ENCODE measurements at regions not wholly inside any gene's neighbourhood (a gene's known extent, or its start where the extent isn't known, plus 50 kb on each side); places are given as distances from the start of the nearest gene placed in this dataset.
"Not testable (repeated sequence)": the region's sequence is repeated elsewhere in the genome, so short reads cannot be mapped to it uniquely, and the experiment has no call there.

GRCh38 chr2:187875261-187876141, 321.3 kb upstream of the TFPI start:
- no peak for DNase-seq

DNA sequence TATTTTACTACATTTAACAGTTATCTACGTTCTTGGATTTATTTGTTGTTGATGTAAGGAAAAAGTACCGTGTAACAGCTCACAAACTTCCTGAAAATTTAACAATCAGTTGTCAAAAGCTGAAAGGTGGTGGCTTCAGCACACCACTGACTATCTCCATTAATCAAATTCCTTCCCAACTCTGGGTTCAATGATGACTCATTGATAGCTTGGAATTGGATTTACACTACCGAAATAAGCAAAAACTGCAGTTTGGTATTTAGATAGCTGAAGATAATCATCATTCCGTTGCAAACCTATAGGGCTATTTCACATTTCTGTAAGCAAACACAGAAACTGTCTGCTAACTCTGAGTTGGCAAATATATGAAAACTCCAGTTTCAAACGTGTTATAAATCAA, 322.3 kb upstream of the TFPI start:
- no peak for DNase-seq

DNA sequence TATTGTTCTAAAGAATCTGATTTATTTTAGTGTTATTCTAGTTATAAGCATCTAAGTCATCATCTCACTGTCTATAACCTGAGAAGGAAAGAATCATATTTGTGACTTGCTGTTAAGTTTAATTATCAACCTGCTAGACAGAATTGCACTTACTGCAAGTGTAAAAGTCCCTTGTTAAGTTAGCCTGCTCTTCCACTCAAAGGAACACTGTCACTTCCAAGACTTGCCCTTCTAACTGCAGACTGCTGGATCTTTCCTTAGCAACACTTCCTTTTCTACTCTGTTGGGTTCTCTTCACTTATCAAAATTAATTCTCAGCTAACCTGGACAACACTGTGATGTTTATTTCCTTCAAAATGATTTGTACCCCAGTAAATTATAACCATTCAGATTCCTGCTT, 323.2 kb upstream of the TFPI start:
- DNase-seq = no peak

- DNase-seq = no peak
Measured at GRCh38 chr2:187878112-187878511, 323.9 kb upstream of the TFPI start.

DNA sequence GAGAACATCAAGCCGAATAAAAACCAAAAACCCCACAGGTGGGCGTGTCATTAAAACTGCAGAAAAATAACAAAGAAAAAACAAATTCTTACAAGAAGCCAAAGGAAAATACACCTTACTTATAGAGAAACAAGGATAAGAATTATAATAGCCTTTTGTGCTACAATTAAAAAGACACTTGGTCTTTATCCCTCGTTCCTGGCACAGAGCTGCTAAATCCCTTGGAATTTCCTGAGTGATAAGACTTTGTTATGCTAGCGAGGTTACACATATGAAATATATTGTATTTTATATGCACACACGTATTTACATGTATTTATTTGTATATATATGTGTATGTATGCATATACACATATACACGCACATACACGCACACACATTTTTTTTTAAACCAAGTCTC, 325.3 kb upstream of the TFPI start:
- no peak for DNase-seq

GRCh38 chr2:187884003-187884402, 329.8 kb upstream of the TFPI start:
- no peak for DNase-seq

- DNase-seq = no peak
Measured at GRCh38 chr2:187890690-187891089, 336.5 kb upstream of the TFPI start.

- DNase-seq = no peak
Measured at GRCh38 chr2:187900021-187900420, 345.8 kb upstream of the TFPI start.

- DNase-seq = no peak
Measured at GRCh38 chr2:187906021-187906420, 351.8 kb upstream of the TFPI start.

DNA sequence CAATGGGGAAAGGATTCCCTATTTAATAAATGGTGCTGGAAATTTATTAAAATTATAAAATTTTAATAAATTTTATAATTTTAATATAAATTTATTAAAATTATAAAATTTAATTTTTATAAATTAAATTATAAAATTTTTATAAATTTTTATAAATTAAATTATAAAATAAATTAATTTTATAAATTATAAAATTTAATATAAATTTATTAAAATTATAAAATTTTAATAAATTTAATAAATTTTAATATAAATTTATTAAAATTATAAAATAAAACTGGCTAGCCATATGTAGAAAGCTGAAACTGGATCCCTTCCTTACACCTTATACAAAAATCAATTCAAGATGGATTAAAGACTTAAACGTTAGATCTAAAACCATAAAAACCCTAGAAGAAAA, 356.7 kb upstream of the TFPI start:
- not testable (repeated sequence) for DNase-seq

- no peak for DNase-seq
Measured at GRCh38 chr2:187912950-187913349, 358.7 kb upstream of the TFPI start.

- DNase-seq = no peak
Measured at GRCh38 chr2:187915810-187916209, 361.6 kb upstream of the TFPI start.

DNA sequence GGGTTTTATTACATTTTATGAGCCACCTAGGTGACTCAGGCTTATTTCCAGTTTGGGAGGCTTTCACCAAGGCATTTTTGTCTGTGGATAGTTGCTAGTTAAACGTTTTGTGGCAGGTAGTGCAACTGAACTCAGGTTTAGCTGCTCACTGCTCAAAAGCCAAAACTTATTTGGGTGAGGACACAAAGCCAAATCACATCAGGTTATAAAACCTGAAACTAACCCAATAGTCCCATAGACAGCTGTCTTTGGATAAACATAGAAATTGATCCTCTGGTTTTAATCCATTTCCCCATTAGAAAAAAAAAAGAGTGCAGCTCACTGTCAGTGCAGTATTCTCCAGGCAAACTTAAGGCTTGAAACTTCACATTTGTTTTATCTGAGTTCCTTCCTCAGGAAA, 362.6 kb upstream of the TFPI start:
- DNase-seq = no peak

- no peak for DNase-seq
Measured at GRCh38 chr2:187917535-187917934, 363.3 kb upstream of the TFPI start.

- DNase-seq = no peak
Measured at GRCh38 chr2:187918996-187919821, 365.0 kb upstream of the TFPI start.

- no peak for DNase-seq
Measured at GRCh38 chr2:187920511-187920910, 366.3 kb upstream of the TFPI start.

DNA sequence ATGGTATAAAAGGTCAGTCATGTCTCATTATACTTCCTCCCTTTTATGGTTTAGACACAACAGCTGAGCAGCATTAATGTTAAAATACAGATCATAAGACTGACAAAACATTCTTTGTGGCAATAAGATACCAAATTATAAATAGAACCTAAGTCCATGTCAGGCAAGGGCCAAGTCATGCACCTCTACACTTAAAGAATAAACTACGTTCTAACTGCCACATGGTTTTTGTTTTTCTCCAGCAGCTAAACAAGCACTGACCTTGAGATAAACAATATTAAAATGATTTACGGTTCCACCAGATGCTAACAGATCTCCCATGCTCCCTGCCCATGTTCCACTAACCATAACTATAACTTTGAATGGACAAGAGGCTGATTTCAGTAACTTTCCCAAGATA, 368.6 kb upstream of the TFPI start:
- DNase-seq = no peak

DNA sequence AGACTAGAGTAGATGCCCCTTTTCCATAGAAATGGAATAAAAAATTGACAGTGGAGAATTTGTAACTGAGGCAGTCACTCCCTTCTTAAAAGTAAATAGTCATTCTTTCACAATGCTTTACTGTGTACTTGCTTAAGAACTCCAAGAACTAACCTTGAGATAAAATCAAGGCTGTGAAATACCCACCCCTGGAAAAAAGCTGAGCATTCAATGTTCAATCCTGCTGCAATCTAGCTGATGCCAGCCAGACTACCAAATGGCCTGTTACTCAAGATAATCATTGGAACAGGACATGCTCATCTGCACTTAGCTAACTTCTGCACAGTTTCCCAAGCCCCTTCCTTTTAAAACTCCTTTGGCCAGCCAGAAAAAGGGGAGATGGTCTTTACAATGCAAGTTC, 367.4 kb upstream of the GULP1 start:
- no peak for DNase-seq

GRCh38 chr2:187934236-187934635, 357.4 kb upstream of the GULP1 start:
- DNase-seq = no peak

GRCh38 chr2:187934692-187935091, 357.0 kb upstream of the GULP1 start:
- no peak for DNase-seq

DNA sequence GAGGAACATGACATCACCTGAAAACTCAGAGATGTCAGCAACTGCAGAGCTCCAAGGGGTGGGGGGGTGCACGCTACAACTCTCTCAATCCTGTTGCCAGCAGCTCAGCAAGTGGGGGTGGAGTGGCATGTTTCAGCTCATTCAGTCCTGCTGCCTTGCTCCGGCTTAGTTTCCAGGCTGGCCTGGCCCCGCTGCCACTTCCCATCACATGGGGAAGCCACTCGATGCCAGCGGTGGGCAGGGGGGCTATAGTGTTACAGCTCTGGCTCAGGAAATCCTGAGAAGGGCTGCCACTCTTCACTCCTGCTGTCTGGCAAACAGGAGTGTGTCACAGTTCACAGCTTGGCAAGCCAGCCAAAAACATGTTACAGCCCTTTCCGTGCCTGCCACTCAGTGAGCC, 356.5 kb upstream of the GULP1 start:
- no peak for DNase-seq

DNA sequence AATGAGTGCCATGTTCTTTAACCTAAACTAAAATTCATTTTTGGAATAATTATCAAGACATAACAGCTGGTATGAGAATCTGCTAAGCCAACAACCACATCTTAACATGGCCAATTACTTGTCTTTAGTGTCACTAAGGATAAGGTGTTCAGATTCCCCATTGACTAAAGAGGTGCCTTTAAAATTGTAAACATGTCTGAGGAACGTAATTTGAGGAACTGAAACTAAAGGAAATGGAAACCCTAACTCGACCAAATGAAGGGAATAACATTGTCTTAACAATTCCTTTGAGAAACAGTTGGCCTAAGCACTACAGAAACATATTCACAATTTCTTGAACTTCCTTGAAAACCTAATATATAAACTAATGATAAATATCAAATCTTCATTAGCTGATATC, 355.4 kb upstream of the GULP1 start:
- no peak for DNase-seq

DNA sequence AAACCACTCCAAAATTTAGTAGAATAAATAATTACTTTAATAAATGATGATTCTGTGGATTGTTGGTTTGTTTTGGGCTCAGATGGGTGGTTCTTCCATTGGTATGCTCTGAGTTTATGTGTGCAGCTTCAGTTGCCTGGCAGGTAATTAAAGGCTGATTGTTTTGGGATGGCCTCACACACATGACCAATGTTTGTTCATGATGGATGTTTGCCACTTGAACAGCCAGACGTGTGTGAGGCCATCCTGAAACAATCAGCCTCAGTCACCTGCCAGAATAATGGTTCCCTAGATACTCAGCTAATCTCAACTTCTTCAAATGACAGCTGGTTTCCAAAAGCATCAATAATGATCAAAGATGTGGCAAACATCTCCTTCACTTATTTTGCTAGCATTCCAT, 352.5 kb upstream of the GULP1 start:
- DNase-seq = no peak

DNA sequence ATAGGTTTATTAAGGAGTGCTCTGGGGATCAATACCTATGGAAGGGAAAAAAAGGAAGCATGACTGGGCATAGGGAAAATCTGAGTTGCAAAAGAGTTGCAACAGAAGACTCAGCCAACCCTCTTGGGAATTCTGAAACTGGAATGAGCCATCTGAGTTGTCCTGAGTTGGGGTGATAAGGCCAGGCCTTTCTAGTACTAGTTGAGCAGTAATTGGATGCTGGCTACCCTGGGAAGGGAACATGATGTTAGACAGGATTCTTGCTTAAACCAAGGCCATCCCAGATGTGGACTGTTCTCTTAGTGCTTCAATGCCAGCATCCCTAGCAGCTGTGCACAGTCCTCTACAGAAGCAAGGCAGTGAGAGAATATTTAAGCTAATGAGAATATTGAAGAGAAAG, 348.8 kb upstream of the GULP1 start:
- DNase-seq = no peak

Data from NCI-H1436 treated with DMSO at 0.1 percent for 48 hours (cell line).